Activated CD4-positive, alpha-beta T cell treated with anti-CD3 and anti-CD28 coated beads, Interleukin-2, amount 50 U/mL, for 48 hours (primary cell): ENCODE measurements at regions not wholly inside any gene's neighbourhood (a gene's known extent, or its start where the extent isn't known, plus 50 kb on each side); places are given as distances from the start of the nearest gene placed in this dataset.

ENCODE experiments used
- DNase-seq, 2 experiments: peaks; one replicate each; pipeline ENCODE4 v3.0.0-alpha.2; 2020

GRCh38 chr5:155727512-155728145 lies 599.3 kb upstream of the SGCD start:
- DNase-seq = no peak

GRCh38 chr5:155728146-155728856 lies 598.7 kb upstream of the SGCD start:
- no peak for DNase-seq

- DNase-seq = no peak
These were observed 597.9 kb upstream of the SGCD start for GRCh38 chr5:155728857-155729683.

- DNase-seq = no peak
These were observed 597.3 kb upstream of the SGCD start for GRCh38 chr5:155729684-155730059.

GRCh38 chr5:155732587-155733376 lies 594.2 kb upstream of the SGCD start:
- no peak for DNase-seq

- no peak for DNase-seq
These were observed 593.0 kb upstream of the SGCD start for GRCh38 chr5:155733935-155734334.

- no peak for DNase-seq
These were observed 591.6 kb upstream of the SGCD start for GRCh38 chr5:155735388-155735787.

GRCh38 chr5:155738616-155739015 lies 588.3 kb upstream of the SGCD start:
- no peak for DNase-seq

GRCh38 chr5:155746367-155747038 lies 580.5 kb upstream of the SGCD start:
- DNase-seq = no peak

GRCh38 chr5:155750101-155750500 lies 576.9 kb upstream of the SGCD start:
- no peak for DNase-seq

GRCh38 chr5:155750571-155750970 lies 576.4 kb upstream of the SGCD start:
- DNase-seq = no peak

GRCh38 chr5:155753943-155754581 lies 572.9 kb upstream of the SGCD start:
- no peak for DNase-seq

- DNase-seq = no peak
These were observed 567.7 kb upstream of the SGCD start for GRCh38 chr5:155759252-155759651.

GRCh38 chr5:155759984-155760383 lies 567.0 kb upstream of the SGCD start:
- DNase-seq = no peak

GRCh38 chr5:155761502-155761901 lies 565.5 kb upstream of the SGCD start:
- no peak for DNase-seq

GRCh38 chr5:155765715-155766114 lies 561.2 kb upstream of the SGCD start:
- DNase-seq = no peak

- DNase-seq = no peak
These were observed 559.5 kb upstream of the SGCD start for GRCh38 chr5:155767470-155767869.

GRCh38 chr5:155768332-155768731 lies 558.6 kb upstream of the SGCD start:
- no peak for DNase-seq

GRCh38 chr5:155772009-155772662 lies 554.8 kb upstream of the SGCD start:
- DNase-seq = no peak

GRCh38 chr5:155773680-155774079 lies 553.3 kb upstream of the SGCD start:
- no peak for DNase-seq

GRCh38 chr5:155780260-155780659 lies 546.7 kb upstream of the SGCD start:
- no peak for DNase-seq
